Neural progenitor cell (in vitro differentiated cells): ENCODE measurements at regions not wholly inside any gene's neighbourhood (a gene's known extent, or its start where the extent isn't known, plus 50 kb on each side); places are given as distances from the start of the nearest gene placed in this dataset.
A peak's percentile ranks its signal among the peaks of the same experiment; 100 is the strongest.

ENCODE experiments used
- DNase-seq: peaks from one replicate; pipeline ENCODE4 v3.0.0-alpha.2; 2016; ENCODE audit warnings: low spot score
- H2AFZ ChIP-seq: fragments of 200-600 bp; sonication (generic); replicated peaks from 2 replicates; pipeline ENCODE4 v1.6.1; 2016; ENCODE audit warnings: antibody characterized with exemption
- H3F3A ChIP-seq: fragments of 200-600 bp; sonication (generic); 2 replicates; pipeline ENCODE4 v1.6.1; 2016; ENCODE audit warnings: antibody characterized with exemption, low read depth
- H3K27ac ChIP-seq: fragments of 200-600 bp; sonication (generic); 2 replicates; pipeline ENCODE4 v1.5.1; 2016; ENCODE audit warnings: mild to moderate bottlenecking
- H3K27me3 ChIP-seq: fragments of 200-600 bp; sonication (generic); 2 replicates; pipeline ENCODE4 v1.6.1; 2016; ENCODE audit warnings: mild to moderate bottlenecking, moderate library complexity
- H3K36me3 ChIP-seq: fragments of 200-600 bp; sonication (generic); 2 replicates; pipeline ENCODE4 v1.5.1; 2016
- H3K4me1 ChIP-seq: fragments of 200-600 bp; sonication (generic); 2 replicates; pipeline ENCODE4 v1.6.1; 2016; ENCODE audit warnings: mixed run types
- H3K4me2 ChIP-seq: fragments of 200-600 bp; sonication (generic); 2 replicates; pipeline ENCODE4 v1.6.1; 2016
- H3K4me3 ChIP-seq: fragments of 200-600 bp; sonication (generic); 2 replicates; pipeline ENCODE4 v1.5.1; 2016
- H3K79me2 ChIP-seq: fragments of 200-600 bp; sonication (generic); 2 replicates; pipeline ENCODE4 v1.6.1; 2016; ENCODE audit warnings: low read depth
- H3K9ac ChIP-seq: fragments of 200-600 bp; sonication (generic); 2 replicates; pipeline ENCODE4 v1.6.1; 2016
- H3K9me3 ChIP-seq: fragments of 200-600 bp; sonication (generic); 2 replicates; pipeline ENCODE4 v1.5.1; 2016; ENCODE audit warnings: low read depth
- H4K20me1 ChIP-seq: fragments of 200-600 bp; sonication (generic); 2 replicates; pipeline ENCODE4 v1.6.1; 2016; ENCODE audit warnings: low read depth
- H3K27ac Mint-ChIP-seq: 3 replicates; pipeline ENCODE4 v1.8.0; 2021; ENCODE audit warnings: mixed read lengths
- H3K27me3 Mint-ChIP-seq: 2 replicates; pipeline ENCODE4 v1.8.0; 2022; ENCODE audit warnings: low read depth, mild to moderate bottlenecking, inconsistent platforms, moderate library complexity, mixed read lengths; ENCODE audit not compliant: insufficient read depth
- H3K36me3 Mint-ChIP-seq: 3 replicates; pipeline ENCODE4 v1.8.0; 2021; ENCODE audit warnings: mixed read lengths
- H3K4me1 Mint-ChIP-seq: 3 replicates; pipeline ENCODE4 v1.8.0; 2021; ENCODE audit warnings: mixed read lengths
- H3K4me3 Mint-ChIP-seq: 3 replicates; pipeline ENCODE4 v1.8.0; 2021; ENCODE audit warnings: mild to moderate bottlenecking, moderate library complexity, mixed read lengths
- H3K9me3 Mint-ChIP-seq: 3 replicates; pipeline ENCODE4 v1.8.0; 2020; ENCODE audit warnings: mixed read lengths
- EZH2 ChIP-seq: fragments of 200-600 bp; sonication (generic); IDR thresholded peaks from 2 replicates; pipeline ENCODE4 v1.6.1; 2017; ENCODE audit warnings: antibody characterized with exemption, mild to moderate bottlenecking, moderate library complexity
- EZH2phosphoT487 ChIP-seq: fragments of 200-600 bp; sonication (generic); IDR thresholded peaks from 2 replicates; pipeline ENCODE4 v1.6.1; 2017; ENCODE audit warnings: antibody characterized with exemption
- TF ChIP-seq, protein P1 (sequence below): fragments of 200-600 bp; sonication (generic); IDR thresholded peaks from 2 replicates; pipeline ENCODE4 v1.5.1; 2017; ENCODE audit warnings: antibody characterized with exemption, mild to moderate bottlenecking

DNA sequence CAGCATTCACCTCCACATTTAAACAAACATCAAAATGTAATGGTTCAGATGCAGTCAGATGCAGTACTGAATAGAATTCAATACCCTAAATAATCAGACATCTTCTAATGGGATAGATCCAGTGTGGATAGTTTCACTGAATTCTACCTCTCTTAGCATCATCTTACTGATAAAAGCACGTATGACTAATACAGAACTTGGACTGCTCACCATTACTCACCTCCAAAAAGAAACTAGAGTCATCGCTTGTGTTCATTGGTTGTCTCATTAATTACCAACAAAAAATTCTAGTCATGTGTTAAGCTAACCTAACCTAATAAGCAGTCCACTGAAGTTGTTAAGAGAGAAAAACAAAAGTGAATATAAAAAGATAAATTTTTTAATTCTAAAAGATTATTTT is 165.9 kb upstream of the IRAK1BP1 start:
- no peak overlapping the region for H3K4me2 ChIP-seq
- H3K9me3 ChIP-seq, result no peaks in the 10 kb centered on the region
- H3K4me1 ChIP-seq, result no peaks in the 10 kb centered on the region
- no peaks in the 10 kb centered on the region for H3K27me3 ChIP-seq
- Mint-ChIP-seq H3K9me3 (no peaks in the 10 kb centered on the region), H3K27me3 (no peaks in the 10 kb centered on the region), H3K36me3 (no peaks in the 10 kb centered on the region), H3K4me3 (no peak overlapping the region), H3K4me1 (no peaks in the 10 kb centered on the region), H3K27ac (no peak overlapping the region)
- H3F3A ChIP-seq, result no peaks in the 10 kb centered on the region
- TF ChIP-seq EZH2, result no peak
- no peak for TF ChIP-seq EZH2phosphoT487
- TF ChIP-seq, protein P1, sequence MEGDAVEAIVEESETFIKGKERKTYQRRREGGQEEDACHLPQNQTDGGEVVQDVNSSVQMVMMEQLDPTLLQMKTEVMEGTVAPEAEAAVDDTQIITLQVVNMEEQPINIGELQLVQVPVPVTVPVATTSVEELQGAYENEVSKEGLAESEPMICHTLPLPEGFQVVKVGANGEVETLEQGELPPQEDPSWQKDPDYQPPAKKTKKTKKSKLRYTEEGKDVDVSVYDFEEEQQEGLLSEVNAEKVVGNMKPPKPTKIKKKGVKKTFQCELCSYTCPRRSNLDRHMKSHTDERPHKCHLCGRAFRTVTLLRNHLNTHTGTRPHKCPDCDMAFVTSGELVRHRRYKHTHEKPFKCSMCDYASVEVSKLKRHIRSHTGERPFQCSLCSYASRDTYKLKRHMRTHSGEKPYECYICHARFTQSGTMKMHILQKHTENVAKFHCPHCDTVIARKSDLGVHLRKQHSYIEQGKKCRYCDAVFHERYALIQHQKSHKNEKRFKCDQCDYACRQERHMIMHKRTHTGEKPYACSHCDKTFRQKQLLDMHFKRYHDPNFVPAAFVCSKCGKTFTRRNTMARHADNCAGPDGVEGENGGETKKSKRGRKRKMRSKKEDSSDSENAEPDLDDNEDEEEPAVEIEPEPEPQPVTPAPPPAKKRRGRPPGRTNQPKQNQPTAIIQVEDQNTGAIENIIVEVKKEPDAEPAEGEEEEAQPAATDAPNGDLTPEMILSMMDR, result no peak
- H3K36me3 ChIP-seq, result no peaks in the 10 kb centered on the region
- no peak for DNase-seq
- H4K20me1 ChIP-seq, result no peaks in the 10 kb centered on the region
- no peak overlapping the region for H3K4me3 ChIP-seq
- H2AFZ ChIP-seq, result no peak overlapping the region
- no peak overlapping the region for H3K9ac ChIP-seq
- no peaks in the 10 kb centered on the region for H3K79me2 ChIP-seq
- no peak overlapping the region for H3K27ac ChIP-seq

DNA sequence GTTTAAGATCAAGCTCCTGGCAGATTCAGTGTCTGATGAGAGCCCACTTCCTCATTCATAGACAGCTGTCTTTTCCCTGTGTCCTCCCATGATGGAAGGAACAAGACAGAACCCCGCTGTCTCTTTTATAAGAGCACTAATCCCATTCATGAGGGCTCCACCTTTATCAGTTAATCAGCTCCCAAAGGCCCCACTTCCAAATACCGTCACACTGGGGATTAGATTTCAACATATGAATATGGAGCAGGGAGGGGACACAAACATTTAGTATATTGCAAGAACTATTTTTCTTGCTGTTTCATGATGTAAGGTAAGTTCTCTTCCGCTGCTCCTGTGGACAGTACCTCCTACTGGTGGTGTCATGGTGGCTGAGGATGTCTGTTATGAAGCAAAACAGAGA is 158.3 kb upstream of the IRAK1BP1 start:
- Histone ChIP-seq H2AFZ (no peak overlapping the region), H4K20me1 (no peaks in the 10 kb centered on the region), H3F3A (no peaks in the 10 kb centered on the region), H3K79me2 (no peaks in the 10 kb centered on the region), H3K4me1 (peaks cover 4% of the 10 kb centered on the region), H3K4me2 (no peak overlapping the region), H3K27ac (no peak overlapping the region), H3K9ac (no peak overlapping the region), H3K9me3 (no peaks in the 10 kb centered on the region), H3K4me3 (no peak overlapping the region), H3K36me3 (no peaks in the 10 kb centered on the region), H3K27me3 (no peaks in the 10 kb centered on the region)
- Mint-ChIP-seq H3K4me1 (peaks cover 9% of the 10 kb centered on the region), H3K9me3 (no peaks in the 10 kb centered on the region), H3K27ac (no peak overlapping the region), H3K4me3 (no peak overlapping the region), H3K36me3 (no peaks in the 10 kb centered on the region), H3K27me3 (no peaks in the 10 kb centered on the region)
- DNase-seq, result peak; percentile 11
- TF ChIP-seq, protein P1, result no peak
- TF ChIP-seq EZH2phosphoT487, result no peak
- no peak for TF ChIP-seq EZH2

DNA sequence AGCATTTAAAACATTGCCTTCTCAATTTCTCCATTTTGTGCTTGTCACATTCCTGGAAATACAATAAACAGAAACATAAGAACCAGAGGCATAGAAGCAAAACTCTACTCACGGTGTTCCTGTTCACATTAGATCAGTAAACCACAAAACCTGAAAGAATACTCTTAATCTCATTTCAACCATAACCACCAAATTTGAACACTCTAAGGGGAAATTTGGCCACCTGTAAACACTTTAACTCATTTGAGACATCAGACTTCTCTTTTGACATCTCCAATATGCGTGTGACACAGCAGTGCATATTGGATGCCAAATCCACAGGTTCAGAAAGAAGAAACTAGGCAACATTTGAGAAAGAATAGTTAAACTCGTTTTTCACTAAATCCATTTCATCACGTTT is 153.8 kb upstream of the IRAK1BP1 start:
- no peak overlapping the region for H3K4me3 ChIP-seq
- no peak overlapping the region for H3K4me2 ChIP-seq
- no peaks in the 10 kb centered on the region for H3K27me3 Mint-ChIP-seq
- no peaks in the 10 kb centered on the region for H3K79me2 ChIP-seq
- no peaks in the 10 kb centered on the region for H4K20me1 ChIP-seq
- H3K4me1 Mint-ChIP-seq, result peaks cover 6% of the 10 kb centered on the region
- H3F3A ChIP-seq, result no peaks in the 10 kb centered on the region
- peaks cover 4% of the 10 kb centered on the region for H3K4me1 ChIP-seq
- no peak overlapping the region for H3K4me3 Mint-ChIP-seq
- no peak overlapping the region for H3K27ac Mint-ChIP-seq
- H3K27me3 ChIP-seq, result no peaks in the 10 kb centered on the region
- H3K9me3 Mint-ChIP-seq, result no peaks in the 10 kb centered on the region
- peak overlapping the region; percentile 84 for H2AFZ ChIP-seq
- no peak overlapping the region for H3K27ac ChIP-seq
- no peak for DNase-seq
- no peaks in the 10 kb centered on the region for H3K9me3 ChIP-seq
- TF ChIP-seq EZH2, result no peak
- no peak for TF ChIP-seq EZH2phosphoT487
- TF ChIP-seq, protein P1, result no peak
- H3K36me3 ChIP-seq, result no peaks in the 10 kb centered on the region
- no peaks in the 10 kb centered on the region for H3K36me3 Mint-ChIP-seq
- no peak overlapping the region for H3K9ac ChIP-seq

DNA sequence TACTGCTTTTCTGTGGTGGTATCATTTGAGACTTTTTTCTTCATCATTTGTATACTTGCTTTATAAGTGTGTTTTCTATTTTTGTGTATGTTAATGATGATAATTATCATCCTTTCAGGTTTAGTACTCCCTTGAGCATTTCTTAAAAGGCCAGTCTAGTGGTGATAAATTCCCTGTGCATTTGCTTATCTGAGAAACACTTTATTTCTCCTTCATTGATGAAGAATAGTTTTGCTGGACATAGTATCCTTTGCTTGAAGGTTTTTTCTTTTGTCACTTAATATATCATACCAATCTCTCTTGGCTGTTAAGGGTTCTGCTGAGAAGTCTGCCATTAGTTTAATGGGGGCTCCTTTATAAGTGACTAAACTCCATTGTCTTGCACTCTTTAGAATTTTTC is 123.2 kb upstream of the IRAK1BP1 start:
- Histone ChIP-seq H3K27me3 (no peaks in the 10 kb centered on the region), H3K9me3 (peaks cover 12% of the 10 kb centered on the region), H3F3A (no peaks in the 10 kb centered on the region), H3K4me3 (no peak overlapping the region), H4K20me1 (no peaks in the 10 kb centered on the region), H2AFZ (no peak overlapping the region), H3K79me2 (no peaks in the 10 kb centered on the region), H3K4me1 (no peaks in the 10 kb centered on the region), H3K4me2 (no peak overlapping the region), H3K27ac (no peak overlapping the region), H3K9ac (no peak overlapping the region), H3K36me3 (no peaks in the 10 kb centered on the region)
- no peaks in the 10 kb centered on the region for H3K4me1 Mint-ChIP-seq
- no peaks in the 10 kb centered on the region for H3K36me3 Mint-ChIP-seq
- H3K4me3 Mint-ChIP-seq, result no peak overlapping the region
- DNase-seq, result no peak
- H3K27ac Mint-ChIP-seq, result no peak overlapping the region
- TF ChIP-seq EZH2 (no peak), EZH2phosphoT487 (no peak)
- TF ChIP-seq, protein P1, result no peak
- no peaks in the 10 kb centered on the region for H3K27me3 Mint-ChIP-seq
- H3K9me3 Mint-ChIP-seq, result peaks cover 30% of the 10 kb centered on the region
